H1 (cell line): ENCODE measurements at regions not wholly inside any gene's neighbourhood (a gene's known extent, or its start where the extent isn't known, plus 50 kb on each side); places are given as distances from the start of the nearest gene placed in this dataset.

Experiments
- CBX5 ChIP-seq: fragments of 300-800, 300-1000 bp; sonication (generic); IDR thresholded peaks from 2 replicates; pipeline ENCODE4 v1.7.1; 2016; ENCODE audit warnings: antibody characterized with exemption, low read length, low read depth
- CBX8 ChIP-seq: fragments of 300-800, 300-1000 bp; sonication (generic); IDR thresholded peaks from 2 replicates; pipeline ENCODE4 v1.7.1; 2016; ENCODE audit warnings: low read depth, low read length, borderline replicate concordance
- NRF1 ChIP-seq: IDR thresholded peaks from 2 replicates; pipeline ENCODE4 v1.6.1; 2011; ENCODE audit warnings: mild to moderate bottlenecking, low read depth, low read length, improper control_type of control experiment
- RAD21 ChIP-seq, 2 experiments: IDR thresholded peaks in 1 of 2; conservative IDR thresholded peaks in 1 of 2; 2 replicates each; pipeline ENCODE4 v1.6.1; 2011; ENCODE audit warnings: low read depth in 2 of 2, low read length in 2 of 2, improper control_type of control experiment in 1 of 2, inconsistent platforms in 1 of 2, mild to moderate bottlenecking in 1 of 2, moderate library complexity in 1 of 2
- RBBP5 ChIP-seq: IDR thresholded peaks from 2 replicates; pipeline ENCODE4 v1.7.1; 2012; ENCODE audit warnings: low read depth, mild to moderate bottlenecking, inconsistent platforms, low read length, moderate library complexity, borderline replicate concordance
- RXRA ChIP-seq: IDR thresholded peaks from 2 replicates; pipeline ENCODE4 v1.6.1; 2011; ENCODE audit warnings: low read depth, mild to moderate bottlenecking, low read length, moderate library complexity; ENCODE audit not compliant: insufficient read depth
- SP1 ChIP-seq: IDR thresholded peaks from 2 replicates; pipeline ENCODE4 v1.6.1; 2011; ENCODE audit warnings: low read depth, low read length

GRCh38 chr1:229003233-229004031 is 267.5 kb upstream of the RAB4A start (continued):
- no peak for TF ChIP-seq NRF1
- no peak for TF ChIP-seq RXRA
- no peak for TF ChIP-seq CBX8
- TF ChIP-seq CBX5: no peak
- no peak for TF ChIP-seq RAD21 (IDR thresholded peaks at IDR 0.05 in 1 of 2, conservative IDR thresholded peaks at IDR 0.05 in 1 of 2; ENCODE audit: low read depth in 2 of 2, low read length in 2 of 2)
- TF ChIP-seq RBBP5: no peak
- TF ChIP-seq SP1: no peak
